Calu3 (cell line): ENCODE measurements at regions not wholly inside any gene's neighbourhood (a gene's known extent, or its start where the extent isn't known, plus 50 kb on each side); places are given as distances from the start of the nearest gene placed in this dataset.

ENCODE experiments used
- BruUV-seq: library from RNA; stranded (reverse); fragments of 400-500 nt; replicated peaks from 2 replicates; lab custom pipeline; 2021; lab: Mats Ljungman, UMichigan
- CTCF ChIA-PET: fragments of 300-600 bp; sonication (Branson Sonifier 250); formaldehyde crosslinking; loops from one replicate; lab custom pipeline; 2022; ENCODE audit warnings: antibody characterized with exemption; lab: Charles Lee
- DNase-seq: peaks from one replicate; pipeline ENCODE4 v3.0.0; 2022
- H3K27ac Mint-ChIP-seq: one replicate; pipeline ENCODE4 v1.8.0; 2022; ENCODE audit warnings: mixed read lengths; ENCODE audit not compliant: unreplicated experiment
- H3K27me3 Mint-ChIP-seq: one replicate; pipeline ENCODE4 v1.8.0; 2022; ENCODE audit warnings: mixed read lengths; ENCODE audit not compliant: unreplicated experiment
- H3K36me3 Mint-ChIP-seq: one replicate; pipeline ENCODE4 v1.8.0; 2022; ENCODE audit warnings: mild to moderate bottlenecking, moderate library complexity, mixed read lengths; ENCODE audit not compliant: insufficient read depth, unreplicated experiment
- H3K4me1 Mint-ChIP-seq: one replicate; pipeline ENCODE4 v1.8.0; 2022; ENCODE audit warnings: mild to moderate bottlenecking, low read depth, mixed read lengths; ENCODE audit not compliant: unreplicated experiment
- H3K4me3 Mint-ChIP-seq: one replicate; pipeline ENCODE4 v1.8.0; 2022; ENCODE audit warnings: mild to moderate bottlenecking, low read depth, moderate library complexity, mixed read lengths; ENCODE audit not compliant: unreplicated experiment
- H3K9me3 Mint-ChIP-seq: one replicate; pipeline ENCODE4 v1.8.0; 2022; ENCODE audit warnings: low read depth, mixed read lengths; ENCODE audit not compliant: unreplicated experiment
- intact Hi-C: fragments of 100-400 bp; cut with micrococcal nuclease; formaldehyde crosslinking; loops from one replicate; pipeline ENCODE4 v1.10.0; 2022; ENCODE audit not compliant: unreplicated experiment
- TF ChIP-seq, protein P1 (sequence below): fragments of 200-600 bp; IDR thresholded peaks from one replicate; pipeline ENCODE4 v1.8.0; 2022; ENCODE audit warnings: antibody characterized with exemption; ENCODE audit not compliant: unreplicated experiment

DNA sequence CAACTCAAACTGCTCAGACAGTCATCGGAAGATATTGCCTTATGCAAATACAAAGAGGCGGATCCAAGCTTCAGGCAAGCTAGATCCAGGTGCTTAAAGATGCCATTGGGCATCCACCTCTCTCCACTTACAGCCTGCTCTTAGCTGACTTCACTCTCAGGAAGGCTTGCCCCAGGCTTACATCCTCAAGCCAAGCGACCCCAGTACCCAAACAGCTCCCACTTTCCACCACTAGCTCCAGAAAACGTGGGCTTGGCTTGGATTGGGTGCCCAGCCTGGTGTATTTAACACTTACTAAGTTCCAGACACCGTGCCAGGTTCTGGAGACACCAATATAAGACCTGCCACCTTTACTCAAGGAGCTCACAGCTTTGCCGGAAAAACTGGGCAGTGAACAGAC, 142.1 kb upstream of the VSTM2B start:
- intact Hi-C loops, result no loop called here
- TF ChIP-seq, protein P1, sequence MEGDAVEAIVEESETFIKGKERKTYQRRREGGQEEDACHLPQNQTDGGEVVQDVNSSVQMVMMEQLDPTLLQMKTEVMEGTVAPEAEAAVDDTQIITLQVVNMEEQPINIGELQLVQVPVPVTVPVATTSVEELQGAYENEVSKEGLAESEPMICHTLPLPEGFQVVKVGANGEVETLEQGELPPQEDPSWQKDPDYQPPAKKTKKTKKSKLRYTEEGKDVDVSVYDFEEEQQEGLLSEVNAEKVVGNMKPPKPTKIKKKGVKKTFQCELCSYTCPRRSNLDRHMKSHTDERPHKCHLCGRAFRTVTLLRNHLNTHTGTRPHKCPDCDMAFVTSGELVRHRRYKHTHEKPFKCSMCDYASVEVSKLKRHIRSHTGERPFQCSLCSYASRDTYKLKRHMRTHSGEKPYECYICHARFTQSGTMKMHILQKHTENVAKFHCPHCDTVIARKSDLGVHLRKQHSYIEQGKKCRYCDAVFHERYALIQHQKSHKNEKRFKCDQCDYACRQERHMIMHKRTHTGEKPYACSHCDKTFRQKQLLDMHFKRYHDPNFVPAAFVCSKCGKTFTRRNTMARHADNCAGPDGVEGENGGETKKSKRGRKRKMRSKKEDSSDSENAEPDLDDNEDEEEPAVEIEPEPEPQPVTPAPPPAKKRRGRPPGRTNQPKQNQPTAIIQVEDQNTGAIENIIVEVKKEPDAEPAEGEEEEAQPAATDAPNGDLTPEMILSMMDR, result no peak
- DNase-seq, result no peak
- H3K27ac Mint-ChIP-seq, result no peak overlapping the region
- no peaks in the 10 kb centered on the region for H3K9me3 Mint-ChIP-seq
- BruUV-seq, result no TSS peak
- no peaks in the 10 kb centered on the region for H3K4me1 Mint-ChIP-seq
- CTCF ChIA-PET, result no interaction called here
- H3K36me3 Mint-ChIP-seq, result no peaks in the 10 kb centered on the region
- peaks cover 60% of the 10 kb centered on the region for H3K27me3 Mint-ChIP-seq
- no peak overlapping the region for H3K4me3 Mint-ChIP-seq

DNA sequence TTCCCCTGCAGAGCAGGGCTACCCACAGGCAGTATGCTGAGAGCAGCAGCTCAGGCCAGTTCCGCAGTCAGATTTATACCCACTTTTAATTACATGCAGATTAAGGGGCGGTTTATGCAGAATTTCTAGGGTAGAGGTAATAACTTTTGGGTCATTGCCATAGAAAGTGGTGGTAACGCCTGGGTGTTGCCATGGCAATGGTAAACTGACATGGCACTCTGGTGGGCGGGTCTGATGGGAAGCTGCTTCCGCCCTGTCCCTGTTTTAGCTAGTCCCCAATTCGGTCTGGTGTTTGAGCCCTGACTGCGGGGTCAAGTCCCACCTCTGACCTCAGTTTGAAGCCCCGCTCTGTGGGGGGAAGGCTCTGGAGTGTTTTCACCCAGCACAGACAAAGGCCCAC, 141.1 kb upstream of the VSTM2B start:
- H3K4me3 Mint-ChIP-seq, result no peak overlapping the region
- intact Hi-C loops, result no loop called here
- no peak overlapping the region for H3K27ac Mint-ChIP-seq
- no peak for DNase-seq
- no peaks in the 10 kb centered on the region for H3K9me3 Mint-ChIP-seq
- no peaks in the 10 kb centered on the region for H3K36me3 Mint-ChIP-seq
- CTCF ChIA-PET, result no interaction called here
- H3K27me3 Mint-ChIP-seq, result peaks cover 56% of the 10 kb centered on the region
- TF ChIP-seq, protein P1, result no peak
- no TSS peak for BruUV-seq
- no peaks in the 10 kb centered on the region for H3K4me1 Mint-ChIP-seq

DNA sequence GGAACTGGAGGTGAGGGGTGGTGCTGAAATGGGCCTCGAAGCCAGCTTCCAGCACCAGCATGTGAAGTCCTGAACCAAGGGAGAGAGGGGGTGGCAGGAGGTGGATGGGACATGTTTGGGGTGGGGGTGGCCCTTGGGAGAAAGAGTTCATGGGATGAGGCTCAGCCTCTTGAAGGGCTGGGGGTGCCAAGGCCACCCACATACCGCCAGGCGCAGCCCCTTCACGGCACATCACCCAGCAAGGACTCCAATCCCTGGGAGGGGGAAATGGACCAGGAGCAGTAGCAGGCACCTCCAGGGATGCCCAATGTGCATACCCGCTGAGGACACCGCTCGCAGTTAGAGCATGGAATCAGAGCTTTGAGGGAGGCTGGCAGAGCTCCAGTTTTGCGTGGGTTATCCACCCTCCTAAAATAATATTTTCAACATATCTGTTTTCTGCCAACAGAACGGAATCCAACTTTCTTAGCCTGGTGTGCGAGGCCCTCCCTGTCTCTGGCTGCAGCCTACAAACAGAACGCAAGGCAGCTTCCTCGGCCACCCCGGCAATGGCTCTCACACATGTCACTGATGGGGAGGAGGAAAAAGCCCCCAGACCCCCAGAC, 140.5 kb upstream of the VSTM2B start:
- H3K9me3 Mint-ChIP-seq, result no peaks in the 10 kb centered on the region
- no peak for DNase-seq
- H3K36me3 Mint-ChIP-seq, result no peaks in the 10 kb centered on the region
- intact Hi-C loops, result no loop called here
- H3K4me1 Mint-ChIP-seq, result no peaks in the 10 kb centered on the region
- H3K4me3 Mint-ChIP-seq, result no peak overlapping the region
- TF ChIP-seq, protein P1, result no peak
- CTCF ChIA-PET, result no interaction called here
- peaks cover 49% of the 10 kb centered on the region for H3K27me3 Mint-ChIP-seq
- H3K27ac Mint-ChIP-seq, result no peak overlapping the region
- BruUV-seq, result no TSS peak

DNA sequence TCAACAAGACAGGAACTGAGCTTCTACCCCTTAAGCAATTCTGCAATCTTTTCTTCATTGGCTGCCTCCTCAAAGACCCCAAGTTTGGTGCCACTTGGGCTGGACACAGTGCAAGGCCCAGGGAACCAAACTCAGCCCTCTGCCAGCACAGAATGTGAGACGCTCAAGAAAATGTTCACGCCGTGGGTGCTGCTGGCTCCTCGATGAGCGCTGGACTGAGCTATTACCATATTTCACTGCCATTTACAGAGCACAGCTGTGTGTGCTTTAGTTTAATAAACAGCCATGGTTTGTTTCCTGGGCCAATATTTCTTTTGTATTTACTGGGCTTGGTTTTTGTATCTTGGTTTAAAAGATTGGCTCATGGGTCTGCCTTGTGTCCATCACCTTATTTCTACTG, 138.8 kb upstream of the VSTM2B start:
- BruUV-seq, result no TSS peak

More for the DNA sequence above, 138.8 kb upstream of the VSTM2B start:
- no peaks in the 10 kb centered on the region for H3K36me3 Mint-ChIP-seq
- CTCF ChIA-PET, result no interaction called here
- H3K27me3 Mint-ChIP-seq, result peaks cover 32% of the 10 kb centered on the region
- no peak overlapping the region for H3K4me3 Mint-ChIP-seq
- TF ChIP-seq, protein P1, result no peak
- DNase-seq, result no peak
- intact Hi-C loops, result no loop called here
- H3K27ac Mint-ChIP-seq, result no peak overlapping the region
- no peaks in the 10 kb centered on the region for H3K4me1 Mint-ChIP-seq
- peaks cover 5% of the 10 kb centered on the region for H3K9me3 Mint-ChIP-seq
